GM19238 (cell line): ENCODE measurements at regions not wholly inside any gene's neighbourhood (a gene's known extent, or its start where the extent isn't known, plus 50 kb on each side); places are given as distances from the start of the nearest gene placed in this dataset.

ENCODE experiments used
- DNase-seq: peaks from one replicate; pipeline ENCODE4 v3.0.0; 2011; ENCODE audit warnings: low spot score; ENCODE audit not compliant: insufficient read length

GRCh38 chr6:22056398-22056797 lies 240.4 kb downstream of the PRL start:
- no peak for DNase-seq

GRCh38 chr6:22057962-22058361 lies 238.9 kb downstream of the PRL start:
- DNase-seq, result no peak

GRCh38 chr6:22059126-22059525 lies 237.7 kb downstream of the PRL start:
- DNase-seq, result no peak

- DNase-seq, result no peak
Observed at GRCh38 chr6:22059946-22060345, 236.9 kb downstream of the PRL start.

GRCh38 chr6:22062807-22063408 lies 233.9 kb downstream of the PRL start:
- peak; percentile 6 for DNase-seq

GRCh38 chr6:22064558-22064957 lies 232.3 kb downstream of the PRL start:
- DNase-seq, result no peak

- DNase-seq, result no peak
Observed at GRCh38 chr6:22067122-22067521, 229.7 kb downstream of the PRL start.

GRCh38 chr6:22067671-22068070 lies 229.2 kb downstream of the PRL start:
- no peak for DNase-seq

- no peak for DNase-seq
Observed at GRCh38 chr6:22068561-22069305, 228.1 kb downstream of the PRL start.

GRCh38 chr6:22069306-22069800 lies 227.5 kb downstream of the PRL start:
- DNase-seq, result no peak

GRCh38 chr6:22071270-22072041 lies 225.4 kb downstream of the PRL start:
- DNase-seq, result no peak

- DNase-seq, result no peak
Observed at GRCh38 chr6:22072949-22073348, 223.9 kb downstream of the PRL start.

GRCh38 chr6:22073516-22074198 lies 223.2 kb downstream of the PRL start:
- no peak for DNase-seq

- no peak for DNase-seq
Observed at GRCh38 chr6:22078288-22078687, 218.5 kb downstream of the PRL start.

- no peak for DNase-seq
Observed at GRCh38 chr6:22078802-22079545, 217.9 kb downstream of the PRL start.

GRCh38 chr6:22079783-22080182 lies 217.1 kb downstream of the PRL start:
- no peak for DNase-seq

- DNase-seq, result no peak
Observed at GRCh38 chr6:22081709-22082108, 215.1 kb downstream of the PRL start.

- no peak for DNase-seq
Observed at GRCh38 chr6:22082218-22082617, 214.6 kb downstream of the PRL start.

GRCh38 chr6:22083119-22083518 lies 213.7 kb downstream of the PRL start:
- no peak for DNase-seq

GRCh38 chr6:22087960-22088706 lies 208.7 kb downstream of the PRL start:
- DNase-seq, result no peak
